K562 (cell line): ENCODE measurements at regions not wholly inside any gene's neighbourhood (a gene's known extent, or its start where the extent isn't known, plus 50 kb on each side); places are given as distances from the start of the nearest gene placed in this dataset.

Source experiments
- C11orf30 ChIP-seq: fragments of 450-650 bp; IDR thresholded peaks from 2 replicates; pipeline ENCODE4 v1.6.1; 2016; ENCODE audit warnings: low read depth, mild to moderate bottlenecking
- CTCF ChIP-seq, 3 experiments: IDR thresholded peaks in 2 of 3; conservative IDR thresholded peaks in 1 of 3; 2 replicates each; pipeline ENCODE4 v1.5.1; 2011 to 2012; ENCODE audit warnings: low read length in 3 of 3, mild to moderate bottlenecking in 3 of 3, control low read depth in 2 of 3, improper control_type of control experiment in 1 of 3, inconsistent platforms in 1 of 3, low read depth in 1 of 3, mixed read lengths in 1 of 3, moderate library complexity in 1 of 3; ENCODE audit not compliant: insufficient read depth in 2 of 3
- FOXK1 ChIP-seq: sonication (generic); formaldehyde crosslinking; IDR thresholded peaks from 2 replicates; pipeline ENCODE4 v1.8.0; 2022; ENCODE audit warnings: missing genetic modification reagents, mild to moderate bottlenecking, borderline replicate concordance
- MAZ ChIP-seq, 2 experiments: fragments of 450-650 bp in 1 of 2; sonication (generic) in 1 of 2; formaldehyde crosslinking; IDR thresholded peaks in 1 of 2; conservative IDR thresholded peaks in 1 of 2; 2 replicates each; pipeline versions ENCODE4 v1.4.0 to v1.5.0; 2020; ENCODE audit warnings: mild to moderate bottlenecking in 1 of 2, missing genetic modification reagents in 1 of 2
- MBD1 ChIP-seq: fragments of 250-450 bp; sonication (Bioruptor Pico); IDR thresholded peaks from 2 replicates; pipeline ENCODE4 v1.8.0; 2022; ENCODE audit warnings: inconsistent platforms
- MCM5 ChIP-seq: fragments of 450-650 bp; IDR thresholded peaks from 2 replicates; pipeline ENCODE4 v1.6.1; 2016; ENCODE audit warnings: low read depth
- NFE2L1 ChIP-seq: fragments of 450-650 bp; IDR thresholded peaks from 2 replicates; pipeline ENCODE4 v1.6.1; 2016; ENCODE audit warnings: missing genetic modification characterization, low read depth, mild to moderate bottlenecking, missing compliant biosample characterization, moderate library complexity, borderline replicate concordance
- POLR2A ChIP-seq: fragments of 450-650 bp; conservative IDR thresholded peaks from 2 replicates; pipeline ENCODE4 v1.6.1; 2016
- RAD51 ChIP-seq: fragments of 450-650 bp; IDR thresholded peaks from 2 replicates; pipeline ENCODE4 v1.7.1; 2016; ENCODE audit warnings: low read depth, mild to moderate bottlenecking, borderline replicate concordance
- RBFOX2 ChIP-seq: fragments of 200-400 bp; formaldehyde crosslinking; IDR thresholded peaks from 2 replicates; pipeline ENCODE4 v1.6.1; 2017; ENCODE audit warnings: low read depth, mild to moderate bottlenecking, low read length, moderate library complexity
- SETDB1 ChIP-seq: IDR thresholded peaks from one replicate; pipeline ENCODE4 v1.6.1; 2012; ENCODE audit warnings: low read length, control low read depth, inconsistent platforms
- SNIP1 ChIP-seq: fragments of 450-650 bp; IDR thresholded peaks from 2 replicates; pipeline ENCODE4 v1.7.1; 2017; ENCODE audit warnings: low read depth, mild to moderate bottlenecking
- SRSF7 ChIP-seq: fragments of 200-400 bp; formaldehyde crosslinking; optimal IDR thresholded peaks from 2 replicates; pipeline ENCODE3; 2017; ENCODE audit warnings: mild to moderate bottlenecking, low read depth, low read length
- STAT5B ChIP-seq: fragments of 250-450 bp; sonication (Bioruptor Pico); IDR thresholded peaks from 2 replicates; pipeline ENCODE4 v1.8.0; 2021; ENCODE audit warnings: mild to moderate bottlenecking, inconsistent platforms
- TEAD2 ChIP-seq: fragments of 450-650 bp; IDR thresholded peaks from 2 replicates; pipeline ENCODE4 v1.6.1; 2016; ENCODE audit warnings: missing genetic modification characterization, control low read depth, missing compliant biosample characterization
- TFAP4 ChIP-seq: sonication (generic); formaldehyde crosslinking; IDR thresholded peaks from 2 replicates; pipeline ENCODE4 v1.8.0; 2022; ENCODE audit warnings: missing genetic modification reagents, mild to moderate bottlenecking, moderate library complexity, borderline replicate concordance
- USF1 ChIP-seq: sonication (generic); formaldehyde crosslinking; IDR thresholded peaks from 2 replicates; pipeline ENCODE4 v1.9.0; 2022; ENCODE audit warnings: mild to moderate bottlenecking, missing genetic modification reagents
- XRCC5 ChIP-seq: fragments of 200-400 bp; formaldehyde crosslinking; IDR thresholded peaks from 2 replicates; pipeline ENCODE4 v1.6.1; 2017; ENCODE audit warnings: low read depth, mild to moderate bottlenecking, low read length
- YY1 ChIP-seq, 3 experiments: IDR thresholded peaks; 2 replicates each; pipeline ENCODE4 v1.6.1; 2011; ENCODE audit warnings: low read length in 2 of 3, mild to moderate bottlenecking in 2 of 3, moderate library complexity in 2 of 3, borderline replicate concordance in 1 of 3, control low read depth in 1 of 3, low read depth in 1 of 3; ENCODE audit not compliant: insufficient read depth in 3 of 3, insufficient replicate concordance in 2 of 3, control insufficient read depth in 1 of 3, insufficient read length in 1 of 3; ENCODE audit errors: extremely low read depth in 1 of 3
- ZNF121 ChIP-seq: sonication (generic); formaldehyde crosslinking; conservative IDR thresholded peaks from 2 replicates; pipeline ENCODE4 v1.8.0; 2022; ENCODE audit warnings: missing genetic modification reagents
- ZNF134 ChIP-seq: fragments of 250-450 bp; sonication (Bioruptor Pico); conservative IDR thresholded peaks from 2 replicates; pipeline ENCODE4 v1.4.0; 2020
- ZNF354B ChIP-seq: fragments of 250-450 bp; sonication (Bioruptor Pico); IDR thresholded peaks from 2 replicates; pipeline ENCODE4 v1.4.0; 2020
- ZNF561 ChIP-seq: fragments of 450-650 bp; formaldehyde crosslinking; conservative IDR thresholded peaks from 2 replicates; pipeline ENCODE4 v1.4.0; 2020; ENCODE audit warnings: mild to moderate bottlenecking, moderate library complexity
- ZNF695 ChIP-seq: fragments of 450-650 bp; formaldehyde crosslinking; IDR thresholded peaks from 2 replicates; pipeline ENCODE4 v1.4.0; 2020; ENCODE audit warnings: mild to moderate bottlenecking, moderate library complexity
- ZNF766 ChIP-seq: fragments of 200-800 bp; sonication (Bioruptor generic); conservative IDR thresholded peaks from 2 replicates; pipeline ENCODE4 v1.6.1; 2016; ENCODE audit warnings: missing genetic modification characterization, missing compliant biosample characterization

- TF ChIP-seq TFAP4, result peak; percentile 51; the same call in 1 of the 2 replicates
- TF ChIP-seq MBD1 (CRISPR knock-in tag), result no peak
- TF ChIP-seq NFE2L1, result no peak
- TF ChIP-seq STAT5B (CRISPR knock-in tag), result no peak
- TF ChIP-seq MCM5, result no peak
- TF ChIP-seq ZNF354B (CRISPR knock-in tag), result no peak
- TF ChIP-seq USF1 (CRISPR knock-in tag), result peak; percentile 58
- no peak for TF ChIP-seq SRSF7
- TF ChIP-seq FOXK1, result no peak
- TF ChIP-seq SNIP1, result no peak
- TF ChIP-seq SETDB1, result no peak
- no peak for TF ChIP-seq POLR2A
- no peak for TF ChIP-seq ZNF121 (CRISPR knock-in tag)
- no peak for TF ChIP-seq ZNF695 (CRISPR knock-in tag)
- no peak for TF ChIP-seq ZNF766 (CRISPR knock-in tag)
- no peak for TF ChIP-seq ZNF561 (CRISPR knock-in tag)
- peak; percentile 58 to 72 (median 64) for TF ChIP-seq CTCF (IDR thresholded peaks at IDR 0.05 in 2 of 3, conservative IDR thresholded peaks at IDR 0.05 in 1 of 3; ENCODE audit: insufficient read depth in 2 of 3, low read depth in 1 of 3, low read length in 3 of 3)
- peak; percentile 54; the same call in 1 of the 2 replicates for TF ChIP-seq RAD51
- no peak for TF ChIP-seq XRCC5
- peak in 1 of 3 experiments; percentile 9 for TF ChIP-seq YY1 (IDR thresholded peaks at IDR 0.05; ENCODE audit: borderline replicate concordance in 1 of 3, control insufficient read depth in 1 of 3, extremely low read depth in 1 of 3, insufficient read depth in 3 of 3, insufficient read length in 1 of 3, insufficient replicate concordance in 2 of 3, low read depth in 1 of 3, low read length in 2 of 3)
- no peak for TF ChIP-seq C11orf30
- no peak for TF ChIP-seq RBFOX2
- no peak for TF ChIP-seq ZNF134 (CRISPR knock-in tag)
- no peak for TF ChIP-seq MAZ (CRISPR knock-in tag; conservative IDR thresholded peaks at IDR 0.05 in 1 of 2, IDR thresholded peaks at IDR 0.05 in 1 of 2)
- no peak for TF ChIP-seq TEAD2
Measured at GRCh38 chr1:25117233-25117823, 115.0 kb downstream of the SYF2 start (continued).
